Keratinocyte (primary cell): ENCODE measurements at regions not wholly inside any gene's neighbourhood (a gene's known extent, or its start where the extent isn't known, plus 50 kb on each side); places are given as distances from the start of the nearest gene placed in this dataset.

Experiments used
- DNase-seq: peaks from one replicate; pipeline ENCODE4 v3.0.0-alpha.2; 2011; ENCODE audit warnings: low read depth, missing footprints, low spot score
- FAIRE-seq: peaks from 2 replicates; lab custom pipeline; 2011; peaks lifted over from hg19 to GRCh38; lab: Jason Lieb, UNC
- H2AFZ ChIP-seq: 2 replicates; pipeline ENCODE4 v1.6.0; 2012; ENCODE audit warnings: low read length, control low read depth, inconsistent platforms; ENCODE audit not compliant: control insufficient read depth
- H3K27ac ChIP-seq: 2 replicates; pipeline ENCODE4 v1.5.1; 2011; ENCODE audit warnings: low read length; ENCODE audit not compliant: control insufficient read depth, insufficient read depth
- H3K27me3 ChIP-seq: 3 replicates; pipeline ENCODE4 v1.6.0; 2011; ENCODE audit warnings: low read length; ENCODE audit not compliant: control insufficient read depth, insufficient read depth; ENCODE audit errors: extremely low read depth
- H3K36me3 ChIP-seq, 2 experiments: 2 replicates in 1 of 2; 3 replicates in 1 of 2; pipeline ENCODE4 v1.5.1; 2011; ENCODE audit warnings: low read length in 2 of 2, mild to moderate bottlenecking in 1 of 2; ENCODE audit not compliant: control insufficient read depth in 2 of 2, insufficient read depth in 2 of 2; ENCODE audit errors: extremely low read depth in 1 of 2
- H3K4me1 ChIP-seq: 3 replicates; pipeline ENCODE4 v1.5.1; 2011; ENCODE audit warnings: low read length; ENCODE audit not compliant: control insufficient read depth, insufficient read depth; ENCODE audit errors: extremely low read depth
- H3K4me2 ChIP-seq: 3 replicates; pipeline ENCODE4 v1.6.0; 2011; ENCODE audit warnings: low read depth, low read length; ENCODE audit not compliant: control insufficient read depth, insufficient read depth; ENCODE audit errors: extremely low read depth
- H3K4me3 ChIP-seq, 3 experiments: fragments of 200-600 bp in 1 of 3; sonication (generic) in 1 of 3; 2 replicates in 2 of 3; 3 replicates in 1 of 3; pipeline ENCODE4 v1.5.1; 2011 to 2016; ENCODE audit warnings: low read length in 3 of 3, mild to moderate bottlenecking in 3 of 3, control low read depth in 2 of 3, inconsistent platforms in 1 of 3, low read depth in 1 of 3, mixed read lengths in 1 of 3, mixed run types in 1 of 3, moderate library complexity in 1 of 3; ENCODE audit not compliant: control insufficient read depth in 2 of 3, insufficient read depth in 2 of 3; ENCODE audit errors: extremely low read depth in 1 of 3
- H3K79me2 ChIP-seq: 2 replicates; pipeline ENCODE4 v1.6.0; 2012; ENCODE audit warnings: low read length; ENCODE audit not compliant: control insufficient read depth, insufficient read depth
- H3K9ac ChIP-seq: 3 replicates; pipeline ENCODE4 v1.6.0; 2011; ENCODE audit warnings: low read length; ENCODE audit not compliant: control insufficient read depth, insufficient read depth; ENCODE audit errors: extremely low read depth
- H3K9me1 ChIP-seq: 3 replicates; pipeline ENCODE4 v1.6.0; 2011; ENCODE audit warnings: low read length; ENCODE audit not compliant: control insufficient read depth, insufficient read depth; ENCODE audit errors: extremely low read depth
- H3K9me3 ChIP-seq: 2 replicates; pipeline ENCODE4 v1.5.1; 2012; ENCODE audit warnings: low read depth, low read length; ENCODE audit not compliant: control insufficient read depth
- H4K20me1 ChIP-seq: 3 replicates; pipeline ENCODE4 v1.6.0; 2011; ENCODE audit warnings: low read length; ENCODE audit not compliant: control insufficient read depth, insufficient read depth; ENCODE audit errors: extremely low read depth
- CTCF ChIP-seq, 3 experiments: IDR thresholded peaks in 1 of 3; conservative IDR thresholded peaks in 1 of 3; optimal IDR thresholded peaks in 1 of 3; 2 replicates in 2 of 3; 3 replicates in 1 of 3; pipeline versions ENCODE3 to v1.5.1; 2011; ENCODE audit warnings: low read length in 3 of 3, mild to moderate bottlenecking in 3 of 3, moderate library complexity in 2 of 3, control low read depth in 1 of 3, inconsistent platforms in 1 of 3; ENCODE audit not compliant: insufficient read depth in 2 of 3; ENCODE audit errors: extremely low read depth in 1 of 3
- EZH2 ChIP-seq: IDR thresholded peaks from one replicate; pipeline ENCODE4 v1.6.1; 2012; ENCODE audit warnings: inconsistent platforms, mild to moderate bottlenecking, low read length, moderate library complexity
- dilution Hi-C: fragments of 300-500 bp; cut with MboI; formaldehyde crosslinking; loops from one replicate; pipeline ENCODE4 v1.7.0; 2020; ENCODE audit warnings: low sequenced_read_pairs; ENCODE audit not compliant: extremely low pct_ligation_motif_present

GRCh38 chr7:51973939-51974338, 657.3 kb upstream of the COBL start:
- H3K79me2 ChIP-seq, result no peaks in the 10 kb centered on the region
- H3K4me3 ChIP-seq, result no peak overlapping the region
- no peak overlapping the region for H3K27ac ChIP-seq
- no peak overlapping the region for H2AFZ ChIP-seq
- no peaks in the 10 kb centered on the region for H3K4me1 ChIP-seq
- dilution Hi-C loops, result no loop called here
- no peak for TF ChIP-seq EZH2
- no peak for TF ChIP-seq CTCF (optimal IDR thresholded peaks at IDR 0.05 in 1 of 3, IDR thresholded peaks at IDR 0.05 in 1 of 3, conservative IDR thresholded peaks at IDR 0.05 in 1 of 3; ENCODE audit: extremely low read depth in 1 of 3, insufficient read depth in 2 of 3, low read length in 3 of 3)
- H3K9ac ChIP-seq, result no peak overlapping the region
- DNase-seq (no peak), FAIRE-seq (no peak)
- no peaks in the 10 kb centered on the region for H3K36me3 ChIP-seq
- H3K9me3 ChIP-seq, result no peaks in the 10 kb centered on the region
- H3K4me2 ChIP-seq, result no peak overlapping the region
- no peaks in the 10 kb centered on the region for H4K20me1 ChIP-seq
- no peaks in the 10 kb centered on the region for H3K9me1 ChIP-seq
- H3K27me3 ChIP-seq, result no peaks in the 10 kb centered on the region

- no peaks in the 10 kb centered on the region for H3K9me1 ChIP-seq
- no peak overlapping the region for H3K27ac ChIP-seq
- dilution Hi-C loops, result no loop called here
- no peak for TF ChIP-seq EZH2
- no peak overlapping the region for H3K4me3 ChIP-seq
- H3K9ac ChIP-seq, result no peak overlapping the region
- no peaks in the 10 kb centered on the region for H3K9me3 ChIP-seq
- FAIRE-seq, result no peak
- no peak overlapping the region for H3K4me2 ChIP-seq
- H3K36me3 ChIP-seq, result no peaks in the 10 kb centered on the region
- no peak for DNase-seq
- H3K4me1 ChIP-seq, result no peaks in the 10 kb centered on the region
- no peaks in the 10 kb centered on the region for H3K79me2 ChIP-seq
- no peaks in the 10 kb centered on the region for H3K27me3 ChIP-seq
- H2AFZ ChIP-seq, result no peak overlapping the region
- H4K20me1 ChIP-seq, result no peaks in the 10 kb centered on the region
These were observed 656.5 kb upstream of the COBL start for GRCh38 chr7:51973071-51973470.

GRCh38 chr7:51970961-51971665, 654.5 kb upstream of the COBL start:
- H3K9ac ChIP-seq, result no peak overlapping the region
- H3K4me1 ChIP-seq, result no peaks in the 10 kb centered on the region
- H3K27me3 ChIP-seq, result no peaks in the 10 kb centered on the region
- H3K9me3 ChIP-seq, result no peaks in the 10 kb centered on the region
- H3K4me3 ChIP-seq, result no peak overlapping the region
- H3K79me2 ChIP-seq, result no peaks in the 10 kb centered on the region
- no peak for FAIRE-seq
- H2AFZ ChIP-seq, result no peak overlapping the region
- no peak for DNase-seq
- no peak overlapping the region for H3K4me2 ChIP-seq
- H3K9me1 ChIP-seq, result no peaks in the 10 kb centered on the region
- H3K36me3 ChIP-seq, result no peaks in the 10 kb centered on the region
- no peaks in the 10 kb centered on the region for H4K20me1 ChIP-seq
- dilution Hi-C loops, result no loop called here
- no peak for TF ChIP-seq EZH2
- no peak for TF ChIP-seq CTCF (optimal IDR thresholded peaks at IDR 0.05 in 1 of 3, IDR thresholded peaks at IDR 0.05 in 1 of 3, conservative IDR thresholded peaks at IDR 0.05 in 1 of 3; ENCODE audit: extremely low read depth in 1 of 3, insufficient read depth in 2 of 3, low read length in 3 of 3)
- no peak overlapping the region for H3K27ac ChIP-seq
